Neutrophil (primary cell): ENCODE measurements at regions not wholly inside any gene's neighbourhood (a gene's known extent, or its start where the extent isn't known, plus 50 kb on each side); places are given as distances from the start of the nearest gene placed in this dataset.
"Not testable (repeated sequence)": the region's sequence is repeated elsewhere in the genome, so short reads cannot be mapped to it uniquely, and the experiment has no call there.

Source experiments
- H3K27ac ChIP-seq: fragments of 200-600 bp; sonication (generic); 2 replicates; pipeline ENCODE4 v1.5.1; 2016; ENCODE audit warnings: mild to moderate bottlenecking, moderate library complexity
- H3K27me3 ChIP-seq: fragments of 200-600 bp; sonication (generic); 2 replicates; pipeline ENCODE4 v1.6.0; 2016; ENCODE audit warnings: mild to moderate bottlenecking
- H3K36me3 ChIP-seq: fragments of 200-600 bp; sonication (generic); 2 replicates; pipeline ENCODE4 v1.5.1; 2017
- H3K4me1 ChIP-seq, 2 experiments: fragments of 200-600 bp in 1 of 2; sonication (generic) in 1 of 2; 1 replicate in 1 of 2; 2 replicates in 1 of 2; pipeline versions ENCODE4 v1.5.1 to v1.6.1; 2013 to 2016; ENCODE audit warnings: low read depth in 1 of 2, low read length in 1 of 2, mild to moderate bottlenecking in 1 of 2, moderate library complexity in 1 of 2; ENCODE audit not compliant: control insufficient read depth in 1 of 2, insufficient read depth in 1 of 2
- H3K4me3 ChIP-seq, 2 experiments: fragments of 200-600 bp in 1 of 2; sonication (generic) in 1 of 2; 1 replicate in 1 of 2; 2 replicates in 1 of 2; pipeline ENCODE4 v1.5.1; 2013 to 2016; ENCODE audit warnings: low read depth in 1 of 2, low read length in 1 of 2, mild to moderate bottlenecking in 1 of 2, moderate library complexity in 1 of 2
- H3K9me3 ChIP-seq: fragments of 200-600 bp; sonication (generic); 2 replicates; pipeline ENCODE4 v1.5.1; 2016
- TF ChIP-seq, protein P1 (sequence below): fragments of 200-600 bp; sonication (generic); IDR thresholded peaks from 2 replicates; pipeline ENCODE4 v1.5.1; 2016; ENCODE audit warnings: antibody characterized with exemption

DNA sequence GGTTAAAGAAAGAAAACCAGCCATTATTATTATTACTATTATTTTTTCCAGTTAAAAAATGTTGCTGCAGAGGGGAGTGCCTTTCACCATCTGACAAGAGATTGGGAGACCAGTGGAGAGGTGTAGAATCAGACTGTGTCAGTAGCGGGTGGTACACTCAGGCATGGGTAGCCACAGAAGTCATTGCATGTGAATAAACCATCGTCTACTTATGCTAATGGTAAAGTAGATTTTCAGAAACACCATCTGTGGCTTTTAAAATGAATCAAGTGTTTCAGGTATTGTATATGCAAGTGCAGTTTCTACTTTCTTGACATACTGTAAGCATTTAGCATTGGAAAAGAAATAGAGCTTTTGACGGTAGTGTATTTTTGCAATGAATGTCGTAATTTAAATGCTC lies 131.5 kb upstream of the SP8 start:
- Histone ChIP-seq H3K9me3 (no peaks in the 10 kb centered on the region), H3K27ac (no peak overlapping the region), H3K4me1 (no peaks in the 10 kb centered on the region), H3K36me3 (no peaks in the 10 kb centered on the region), H3K27me3 (no peaks in the 10 kb centered on the region), H3K4me3 (no peak overlapping the region)
- TF ChIP-seq, protein P1, sequence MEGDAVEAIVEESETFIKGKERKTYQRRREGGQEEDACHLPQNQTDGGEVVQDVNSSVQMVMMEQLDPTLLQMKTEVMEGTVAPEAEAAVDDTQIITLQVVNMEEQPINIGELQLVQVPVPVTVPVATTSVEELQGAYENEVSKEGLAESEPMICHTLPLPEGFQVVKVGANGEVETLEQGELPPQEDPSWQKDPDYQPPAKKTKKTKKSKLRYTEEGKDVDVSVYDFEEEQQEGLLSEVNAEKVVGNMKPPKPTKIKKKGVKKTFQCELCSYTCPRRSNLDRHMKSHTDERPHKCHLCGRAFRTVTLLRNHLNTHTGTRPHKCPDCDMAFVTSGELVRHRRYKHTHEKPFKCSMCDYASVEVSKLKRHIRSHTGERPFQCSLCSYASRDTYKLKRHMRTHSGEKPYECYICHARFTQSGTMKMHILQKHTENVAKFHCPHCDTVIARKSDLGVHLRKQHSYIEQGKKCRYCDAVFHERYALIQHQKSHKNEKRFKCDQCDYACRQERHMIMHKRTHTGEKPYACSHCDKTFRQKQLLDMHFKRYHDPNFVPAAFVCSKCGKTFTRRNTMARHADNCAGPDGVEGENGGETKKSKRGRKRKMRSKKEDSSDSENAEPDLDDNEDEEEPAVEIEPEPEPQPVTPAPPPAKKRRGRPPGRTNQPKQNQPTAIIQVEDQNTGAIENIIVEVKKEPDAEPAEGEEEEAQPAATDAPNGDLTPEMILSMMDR = no peak

DNA sequence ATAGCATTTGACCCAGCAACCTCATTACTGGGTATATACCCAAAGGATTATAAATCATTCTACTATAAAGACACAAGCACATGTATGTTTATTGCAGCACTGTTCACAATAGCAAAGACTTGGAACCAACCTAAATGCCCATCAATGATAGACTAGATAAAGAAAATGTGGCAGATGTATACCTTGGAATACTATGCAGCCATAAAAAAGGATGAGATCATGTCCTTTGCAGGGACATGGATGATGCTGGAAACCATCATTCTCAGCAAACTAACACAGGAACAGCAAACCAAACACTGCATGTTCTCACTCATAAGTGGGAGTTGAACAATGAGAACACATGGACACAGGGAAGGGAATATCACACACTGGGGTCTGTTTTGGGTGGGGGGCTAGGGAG lies 140.5 kb upstream of the SP8 start:
- not testable (repeated sequence) for H3K27ac ChIP-seq, H3K4me1 ChIP-seq, H3K27me3 ChIP-seq, H3K4me3 ChIP-seq, H3K36me3 ChIP-seq, H3K9me3 ChIP-seq

DNA sequence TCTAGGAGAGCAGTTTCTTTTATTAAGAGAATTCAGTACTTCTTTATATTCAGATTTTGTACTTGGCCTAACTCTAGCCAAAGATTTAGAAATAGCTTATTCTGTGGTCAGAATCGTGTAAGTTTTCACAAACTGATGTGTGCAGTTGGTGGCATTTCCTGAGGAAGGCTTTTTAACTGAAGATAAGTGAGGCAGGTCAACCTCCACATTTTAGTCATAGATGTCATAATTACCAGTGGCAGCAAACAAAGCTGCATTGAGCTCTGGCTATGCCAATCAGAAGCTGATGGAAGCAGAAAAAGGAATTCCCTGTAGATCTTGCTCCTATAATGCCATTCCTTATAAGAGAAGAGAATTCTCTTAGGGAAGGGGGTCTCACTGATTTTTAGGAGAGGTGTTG lies 141.3 kb upstream of the SP8 start:
- no peaks in the 10 kb centered on the region for H3K9me3 ChIP-seq
- no peak overlapping the region for H3K27ac ChIP-seq
- H3K36me3 ChIP-seq = no peaks in the 10 kb centered on the region
- no peaks in the 10 kb centered on the region for H3K4me1 ChIP-seq
- TF ChIP-seq, protein P1 = no peak
- no peaks in the 10 kb centered on the region for H3K27me3 ChIP-seq
- no peak overlapping the region for H3K4me3 ChIP-seq

DNA sequence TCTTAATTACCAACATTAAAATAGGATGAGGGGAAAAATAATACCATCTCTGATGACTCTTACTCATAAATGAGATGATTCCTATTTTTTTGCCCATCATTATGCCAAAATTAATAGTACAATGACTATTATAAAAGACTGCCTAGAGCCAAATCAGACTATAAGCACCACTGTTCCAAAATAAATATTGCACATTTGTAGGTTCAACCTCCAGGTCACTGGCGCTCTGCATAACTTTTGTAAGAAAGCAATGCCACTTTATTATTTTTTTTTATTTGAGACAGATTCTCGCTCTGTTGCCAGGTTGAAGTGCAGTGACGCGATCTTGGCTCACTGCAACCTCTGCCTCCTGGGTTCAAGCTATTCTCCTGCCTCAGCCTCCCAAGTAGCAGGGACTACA lies 142.5 kb upstream of the SP8 start:
- H3K9me3 ChIP-seq = no peaks in the 10 kb centered on the region
- no peaks in the 10 kb centered on the region for H3K36me3 ChIP-seq
- no peaks in the 10 kb centered on the region for H3K27me3 ChIP-seq
- no peak overlapping the region for H3K27ac ChIP-seq
- TF ChIP-seq, protein P1 = no peak
- no peak overlapping the region for H3K4me3 ChIP-seq
- H3K4me1 ChIP-seq = no peaks in the 10 kb centered on the region

DNA sequence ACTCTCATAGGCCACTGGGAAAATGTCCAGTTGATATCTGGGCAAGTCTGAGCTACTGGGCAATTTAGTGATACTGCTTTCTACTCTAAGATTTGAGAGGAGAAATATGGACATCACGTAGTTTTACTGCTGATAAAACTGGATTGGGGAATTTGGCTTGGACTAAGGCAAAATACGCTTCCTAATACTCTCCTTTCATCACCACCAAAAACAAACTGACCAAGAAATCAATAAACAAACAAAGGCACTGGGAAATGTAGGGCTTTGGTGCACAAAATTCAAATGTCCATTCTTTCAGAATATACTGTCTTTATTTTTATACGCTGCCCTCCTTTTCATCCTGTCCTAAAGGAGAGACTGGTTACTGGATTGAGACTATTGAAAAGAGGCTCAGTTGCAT lies 145.1 kb upstream of the SP8 start:
- no peak overlapping the region for H3K27ac ChIP-seq
- no peaks in the 10 kb centered on the region for H3K36me3 ChIP-seq
- H3K4me3 ChIP-seq = no peak overlapping the region
- H3K27me3 ChIP-seq = no peaks in the 10 kb centered on the region
- TF ChIP-seq, protein P1 = no peak
- no peaks in the 10 kb centered on the region for H3K4me1 ChIP-seq
- H3K9me3 ChIP-seq = no peaks in the 10 kb centered on the region

GRCh38 chr7:20932785-20933527 lies 146.3 kb upstream of the SP8 start:
- no peaks in the 10 kb centered on the region for H3K4me1 ChIP-seq
- H3K4me3 ChIP-seq = no peak overlapping the region
- H3K9me3 ChIP-seq = no peaks in the 10 kb centered on the region
- H3K27ac ChIP-seq = no peak overlapping the region
- no peaks in the 10 kb centered on the region for H3K36me3 ChIP-seq
- TF ChIP-seq, protein P1 = no peak
- H3K27me3 ChIP-seq = no peaks in the 10 kb centered on the region
